Lower lobe of right lung (tissue), 2 donors: ENCODE measurements at regions not wholly inside any gene's neighbourhood (a gene's known extent, or its start where the extent isn't known, plus 50 kb on each side); places are given as distances from the start of the nearest gene placed in this dataset.

Experiments used
- ATAC-seq, 2 donors: fragments of 200-7000 bp; cut with Tn5 transposase; one replicate each; pipeline ENCODE4 v1.9.1; 2020 to 2022; ENCODE audit warnings: mild to moderate bottlenecking in 2 of 2, moderate library complexity in 2 of 2
- DNase-seq: peaks from one replicate; pipeline ENCODE4 v3.0.0-alpha.2; 2020
- H3K27ac ChIP-seq: fragments of 200-600 bp; one replicate; pipeline ENCODE4 v1.8.0; 2022
- H3K27me3 ChIP-seq: fragments of 200-600 bp; one replicate; pipeline ENCODE4 v1.8.0; 2022; ENCODE audit warnings: low read depth
- H3K36me3 ChIP-seq: fragments of 200-600 bp; one replicate; pipeline ENCODE4 v1.8.0; 2022; ENCODE audit warnings: mild to moderate bottlenecking
- H3K4me1 ChIP-seq: fragments of 200-600 bp; one replicate; pipeline ENCODE4 v1.8.0; 2022
- H3K4me3 ChIP-seq: fragments of 200-600 bp; one replicate; pipeline ENCODE4 v1.8.0; 2022; ENCODE audit warnings: mild to moderate bottlenecking
- H3K9me3 ChIP-seq: fragments of 200-600 bp; one replicate; pipeline ENCODE4 v1.8.0; 2022
- intact Hi-C: fragments of 100-400 bp; cut with DNase I; formaldehyde crosslinking; loops from one replicate; pipeline ENCODE4 v1.11.0; 2022
- TF ChIP-seq, protein P1 (sequence below): fragments of 200-600 bp; IDR thresholded peaks from one replicate; pipeline ENCODE4 v1.8.0; 2022; ENCODE audit warnings: antibody characterized with exemption, mild to moderate bottlenecking
- donor health status: DM: no; HTN: yes; CAD: no; lungs with severe emphysema.

- ATAC-seq (peak; percentile 70 to 71), DNase-seq (no peak)
- peak overlapping the region; percentile 38 for H3K27ac ChIP-seq
- H3K27me3 ChIP-seq = no peaks in the 10 kb centered on the region
- H3K4me1 ChIP-seq = peaks cover 25% of the 10 kb centered on the region
- intact Hi-C loops = no loop called here
- no peaks in the 10 kb centered on the region for H3K36me3 ChIP-seq
- no peaks in the 10 kb centered on the region for H3K9me3 ChIP-seq
- no peak overlapping the region for H3K4me3 ChIP-seq
- TF ChIP-seq, protein P1, sequence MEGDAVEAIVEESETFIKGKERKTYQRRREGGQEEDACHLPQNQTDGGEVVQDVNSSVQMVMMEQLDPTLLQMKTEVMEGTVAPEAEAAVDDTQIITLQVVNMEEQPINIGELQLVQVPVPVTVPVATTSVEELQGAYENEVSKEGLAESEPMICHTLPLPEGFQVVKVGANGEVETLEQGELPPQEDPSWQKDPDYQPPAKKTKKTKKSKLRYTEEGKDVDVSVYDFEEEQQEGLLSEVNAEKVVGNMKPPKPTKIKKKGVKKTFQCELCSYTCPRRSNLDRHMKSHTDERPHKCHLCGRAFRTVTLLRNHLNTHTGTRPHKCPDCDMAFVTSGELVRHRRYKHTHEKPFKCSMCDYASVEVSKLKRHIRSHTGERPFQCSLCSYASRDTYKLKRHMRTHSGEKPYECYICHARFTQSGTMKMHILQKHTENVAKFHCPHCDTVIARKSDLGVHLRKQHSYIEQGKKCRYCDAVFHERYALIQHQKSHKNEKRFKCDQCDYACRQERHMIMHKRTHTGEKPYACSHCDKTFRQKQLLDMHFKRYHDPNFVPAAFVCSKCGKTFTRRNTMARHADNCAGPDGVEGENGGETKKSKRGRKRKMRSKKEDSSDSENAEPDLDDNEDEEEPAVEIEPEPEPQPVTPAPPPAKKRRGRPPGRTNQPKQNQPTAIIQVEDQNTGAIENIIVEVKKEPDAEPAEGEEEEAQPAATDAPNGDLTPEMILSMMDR = no peak
Observed at GRCh38 chr15:39453620-39454019, 127.3 kb upstream of the THBS1 start.

- peak; percentile 59 to 70 for ATAC-seq
- TF ChIP-seq, protein P1 = no peak
- Histone ChIP-seq H3K4me3 (no peak overlapping the region), H3K36me3 (no peaks in the 10 kb centered on the region), H3K27me3 (no peaks in the 10 kb centered on the region), H3K9me3 (no peaks in the 10 kb centered on the region), H3K27ac (no peak overlapping the region), H3K4me1 (peaks cover 25% of the 10 kb centered on the region)
- no peak for DNase-seq
- intact Hi-C loops = no loop called here
Observed at GRCh38 chr15:39454189-39454986, 126.5 kb upstream of the THBS1 start.

GRCh38 chr15:39455471-39455991 is 125.3 kb upstream of the THBS1 start:
- TF ChIP-seq, protein P1 = no peak
- intact Hi-C loops = no loop called here
- Histone ChIP-seq H3K4me1 (peaks cover 25% of the 10 kb centered on the region), H3K27ac (no peak overlapping the region), H3K27me3 (no peaks in the 10 kb centered on the region), H3K9me3 (no peaks in the 10 kb centered on the region), H3K36me3 (no peaks in the 10 kb centered on the region), H3K4me3 (no peak overlapping the region)
- peak in 1 of 2 donors; percentile 44 for ATAC-seq
- no peak for DNase-seq

DNA sequence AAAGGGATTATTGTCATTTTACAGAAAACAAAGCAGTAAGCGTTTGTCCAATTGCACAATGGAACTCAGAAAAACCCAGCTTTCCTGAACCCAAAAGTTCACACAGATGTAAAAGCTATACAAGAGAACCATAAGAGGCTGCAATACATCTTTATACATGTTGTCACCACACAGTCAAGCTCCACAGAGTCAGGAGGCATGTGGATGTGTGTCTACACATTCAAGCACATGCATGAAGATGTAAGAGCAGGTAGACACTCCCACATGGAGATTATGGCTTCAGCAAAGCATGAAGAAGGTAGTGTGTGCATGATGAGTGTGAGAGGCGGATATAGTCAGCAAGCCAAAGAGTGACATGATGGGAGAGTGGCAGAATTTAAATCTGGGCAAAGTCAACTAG is 124.7 kb upstream of the THBS1 start:
- Histone ChIP-seq H3K27me3 (no peaks in the 10 kb centered on the region), H3K4me1 (peaks cover 25% of the 10 kb centered on the region), H3K36me3 (no peaks in the 10 kb centered on the region), H3K4me3 (no peak overlapping the region), H3K9me3 (no peaks in the 10 kb centered on the region), H3K27ac (no peak overlapping the region)
- ATAC-seq (no peak), DNase-seq (no peak)
- TF ChIP-seq, protein P1 = no peak
- intact Hi-C loops = no loop called here

- H3K9me3 ChIP-seq = no peaks in the 10 kb centered on the region
- no peak for ATAC-seq
- intact Hi-C loops = no loop called here
- no peak for DNase-seq
- H3K4me3 ChIP-seq = no peak overlapping the region
- TF ChIP-seq, protein P1 = no peak
- no peak overlapping the region for H3K27ac ChIP-seq
- no peaks in the 10 kb centered on the region for H3K36me3 ChIP-seq
- H3K27me3 ChIP-seq = no peaks in the 10 kb centered on the region
- peaks cover 25% of the 10 kb centered on the region for H3K4me1 ChIP-seq
Observed at GRCh38 chr15:39456582-39457330, 124.1 kb upstream of the THBS1 start.
